ENCODE measurements at regions not wholly inside any gene's neighbourhood (a gene's known extent, or its start where the extent isn't known, plus 50 kb on each side); places are given as distances from the start of the nearest gene placed in this dataset.

DNA sequence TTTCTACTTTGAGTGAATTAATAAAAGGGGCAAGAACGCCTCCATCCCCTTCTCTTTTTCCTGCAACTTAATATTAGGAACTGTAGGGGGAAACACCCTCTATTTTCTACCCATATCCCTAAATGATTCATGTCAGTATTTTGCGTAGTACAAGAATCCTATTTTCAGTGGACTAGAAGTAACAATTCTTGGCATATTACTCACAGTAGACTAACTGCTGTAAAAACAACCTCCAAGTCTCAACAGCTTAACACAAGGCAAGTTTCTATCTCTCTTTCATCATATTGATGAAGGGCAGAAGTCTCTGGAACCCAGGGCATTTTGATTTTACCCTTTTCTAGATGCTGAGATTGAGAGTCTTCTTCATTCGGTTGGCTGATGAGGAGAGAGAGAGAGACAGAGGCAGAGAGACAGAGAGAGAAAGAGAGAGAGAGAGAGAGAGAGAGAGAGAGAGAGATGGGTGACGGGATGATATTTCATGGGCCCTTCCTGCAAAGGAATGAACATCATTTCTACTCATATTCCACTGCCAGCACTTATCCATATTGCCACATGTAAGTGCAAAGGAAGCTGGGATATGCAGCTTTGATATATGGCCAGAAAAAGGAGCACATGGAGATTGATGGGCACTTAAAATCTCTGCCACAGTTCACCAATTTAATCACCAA is 481.6 kb downstream of the LPIN1 start:
- TF ChIP-seq, protein P1, sequence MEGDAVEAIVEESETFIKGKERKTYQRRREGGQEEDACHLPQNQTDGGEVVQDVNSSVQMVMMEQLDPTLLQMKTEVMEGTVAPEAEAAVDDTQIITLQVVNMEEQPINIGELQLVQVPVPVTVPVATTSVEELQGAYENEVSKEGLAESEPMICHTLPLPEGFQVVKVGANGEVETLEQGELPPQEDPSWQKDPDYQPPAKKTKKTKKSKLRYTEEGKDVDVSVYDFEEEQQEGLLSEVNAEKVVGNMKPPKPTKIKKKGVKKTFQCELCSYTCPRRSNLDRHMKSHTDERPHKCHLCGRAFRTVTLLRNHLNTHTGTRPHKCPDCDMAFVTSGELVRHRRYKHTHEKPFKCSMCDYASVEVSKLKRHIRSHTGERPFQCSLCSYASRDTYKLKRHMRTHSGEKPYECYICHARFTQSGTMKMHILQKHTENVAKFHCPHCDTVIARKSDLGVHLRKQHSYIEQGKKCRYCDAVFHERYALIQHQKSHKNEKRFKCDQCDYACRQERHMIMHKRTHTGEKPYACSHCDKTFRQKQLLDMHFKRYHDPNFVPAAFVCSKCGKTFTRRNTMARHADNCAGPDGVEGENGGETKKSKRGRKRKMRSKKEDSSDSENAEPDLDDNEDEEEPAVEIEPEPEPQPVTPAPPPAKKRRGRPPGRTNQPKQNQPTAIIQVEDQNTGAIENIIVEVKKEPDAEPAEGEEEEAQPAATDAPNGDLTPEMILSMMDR (IDR thresholded peaks at IDR 0.05; ENCODE audit: borderline replicate concordance), result no peak
- peaks cover 5% of the 10 kb centered on the region for H3K36me3 ChIP-seq
- H3K4me1 ChIP-seq, result peaks cover 6% of the 10 kb centered on the region
- intact Hi-C loops (cut with micrococcal nuclease), result no loop called here
- no peak overlapping the region for H3K4me3 ChIP-seq
- peaks cover 22% of the 10 kb centered on the region for H3K9me3 ChIP-seq (replicated peaks)
- no peaks in the 10 kb centered on the region for H3K27me3 ChIP-seq (ENCODE audit: low read depth)
- no peak for DNase-seq
- H3K27ac ChIP-seq (replicated peaks), result no peak overlapping the region

DNA sequence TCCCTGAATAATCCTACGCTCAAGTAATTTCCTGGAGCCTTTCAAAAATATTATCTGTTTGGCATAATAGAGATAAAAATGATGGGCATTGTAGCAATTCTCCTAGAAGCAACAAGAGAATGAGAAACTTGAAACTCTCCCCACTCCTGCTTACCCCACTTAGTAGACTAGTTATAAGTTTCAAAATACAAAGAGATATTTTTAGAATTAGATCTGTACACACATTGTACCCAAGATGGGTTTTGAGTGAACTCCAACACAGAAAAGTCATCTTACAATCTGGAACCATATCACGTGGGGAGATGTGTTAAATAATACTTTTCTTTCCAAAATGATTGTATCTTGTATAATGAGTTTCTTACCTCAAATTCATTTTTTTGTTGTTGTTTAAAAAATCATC is 484.9 kb downstream of the LPIN1 start:
- H3K27ac ChIP-seq (replicated peaks), result no peak overlapping the region
- no peaks in the 10 kb centered on the region for H3K9me3 ChIP-seq (replicated peaks)
- H3K4me3 ChIP-seq, result no peak overlapping the region
- H3K36me3 ChIP-seq, result no peaks in the 10 kb centered on the region
- intact Hi-C loops (cut with micrococcal nuclease), result no loop called here
- peaks cover 18% of the 10 kb centered on the region for H3K4me1 ChIP-seq
- TF ChIP-seq, protein P1 (IDR thresholded peaks at IDR 0.05; ENCODE audit: borderline replicate concordance), result no peak
- H3K27me3 ChIP-seq (ENCODE audit: low read depth), result no peaks in the 10 kb centered on the region
- no peak for DNase-seq

DNA sequence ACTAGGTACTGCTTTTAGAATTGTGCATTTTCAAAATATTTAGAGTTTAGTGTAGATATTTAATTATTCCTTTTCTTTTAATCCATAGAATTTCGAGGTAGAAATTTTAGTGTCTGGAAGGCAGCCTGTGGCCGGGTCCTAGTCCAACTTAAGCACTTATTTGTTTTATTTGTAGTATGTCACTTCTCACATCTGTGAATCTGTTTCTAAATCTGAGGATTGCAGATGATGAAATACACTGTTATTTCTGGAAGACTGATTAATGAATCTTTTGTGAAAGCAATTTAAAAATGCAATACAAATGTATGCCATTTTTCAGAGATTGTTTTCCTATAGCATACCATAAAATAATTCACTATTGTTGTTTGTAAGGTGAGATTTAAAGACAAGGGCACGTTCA is 483.9 kb upstream of the TRIB2 start:
- Histone ChIP-seq H3K27ac (replicated peaks) (no peak overlapping the region), H3K36me3 (no peaks in the 10 kb centered on the region), H3K4me1 (peaks cover 12% of the 10 kb centered on the region), H3K27me3 (ENCODE audit: low read depth) (no peaks in the 10 kb centered on the region), H3K9me3 (replicated peaks) (no peaks in the 10 kb centered on the region), H3K4me3 (no peak overlapping the region)
- DNase-seq, result no peak
- TF ChIP-seq, protein P1 (IDR thresholded peaks at IDR 0.05; ENCODE audit: borderline replicate concordance), result no peak
- intact Hi-C loops (cut with micrococcal nuclease), result no loop called here

DNA sequence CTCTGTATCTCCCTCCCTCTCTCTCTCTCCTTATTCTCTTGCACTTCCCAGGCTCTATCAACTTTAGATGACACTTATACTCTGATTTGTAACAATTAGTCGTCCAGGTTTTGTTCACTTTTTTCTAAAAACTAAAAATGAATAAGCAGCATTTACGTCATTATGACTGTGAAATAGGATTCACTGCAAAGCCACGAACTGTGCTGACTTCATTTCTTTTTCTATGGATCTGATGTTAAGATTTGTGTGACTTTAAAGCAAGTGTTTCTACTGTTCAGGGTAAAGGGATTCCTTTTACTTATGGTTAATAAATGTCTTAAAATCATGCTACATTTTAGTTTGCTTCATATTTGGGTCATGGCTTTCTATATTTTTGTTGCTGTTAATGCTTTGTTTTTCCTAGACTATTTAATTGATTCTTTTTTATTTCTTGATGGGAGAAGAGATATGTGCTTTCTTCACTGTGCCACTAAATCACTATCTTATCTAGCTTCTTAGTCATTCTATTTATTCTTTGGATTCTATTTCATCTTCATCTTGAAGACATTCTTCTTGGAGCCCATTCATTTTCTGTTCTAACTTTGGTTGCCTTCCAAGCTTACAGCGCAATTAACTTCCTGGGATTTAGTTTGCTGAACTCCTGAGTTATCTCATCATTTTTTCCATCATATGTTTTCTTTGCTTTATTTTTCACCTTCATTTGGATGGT is 480.4 kb upstream of the TRIB2 start:
- H3K4me1 ChIP-seq, result peaks cover 12% of the 10 kb centered on the region
- no peak overlapping the region for H3K4me3 ChIP-seq
- H3K36me3 ChIP-seq, result no peaks in the 10 kb centered on the region
- DNase-seq, result no peak
- H3K27me3 ChIP-seq (ENCODE audit: low read depth), result no peaks in the 10 kb centered on the region
- no peak overlapping the region for H3K27ac ChIP-seq (replicated peaks)
- TF ChIP-seq, protein P1 (IDR thresholded peaks at IDR 0.05; ENCODE audit: borderline replicate concordance), result no peak
- H3K9me3 ChIP-seq (replicated peaks), result no peaks in the 10 kb centered on the region
- intact Hi-C loops (cut with micrococcal nuclease), result no loop called here

DNA sequence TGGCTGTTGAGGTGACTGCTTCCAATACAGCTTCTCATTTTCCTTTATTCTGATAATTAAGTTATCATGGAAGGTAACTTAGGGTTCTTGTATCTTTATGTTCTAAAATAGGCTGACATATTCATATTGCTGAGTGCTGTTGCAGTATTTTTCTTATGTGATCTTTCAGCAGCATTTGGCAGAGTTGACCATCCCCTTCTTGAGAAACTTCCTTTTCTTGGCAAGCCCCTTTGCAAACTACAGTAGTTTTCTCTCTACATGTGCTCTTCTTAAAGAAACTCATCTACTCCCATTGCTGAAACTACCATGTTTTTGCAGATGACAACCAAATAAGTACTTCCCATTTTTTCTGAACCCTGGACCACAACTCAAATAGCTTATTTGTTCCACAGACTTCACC is 476.5 kb upstream of the TRIB2 start:
- TF ChIP-seq, protein P1 (IDR thresholded peaks at IDR 0.05; ENCODE audit: borderline replicate concordance), result no peak
- intact Hi-C loops (cut with micrococcal nuclease), result no loop called here
- Histone ChIP-seq H3K9me3 (replicated peaks) (no peaks in the 10 kb centered on the region), H3K4me1 (peaks cover 10% of the 10 kb centered on the region), H3K27me3 (ENCODE audit: low read depth) (no peaks in the 10 kb centered on the region), H3K36me3 (no peaks in the 10 kb centered on the region), H3K4me3 (no peak overlapping the region), H3K27ac (replicated peaks) (no peak overlapping the region)
- DNase-seq, result no peak

Data from left ventricle myocardium inferior (tissue), 1 donor.